Activated T-cell treated with anti-CD3 and anti-CD28 coated beads for 24 hours (primary cell): ENCODE measurements at regions not wholly inside any gene's neighbourhood (a gene's known extent, or its start where the extent isn't known, plus 50 kb on each side); places are given as distances from the start of the nearest gene placed in this dataset.
A peak's percentile ranks its signal among the peaks of the same experiment; 100 is the strongest.

Experiments
- DNase-seq: peaks from one replicate; pipeline ENCODE4 v3.0.0-alpha.2; 2020; ENCODE audit warnings: low read depth

DNA sequence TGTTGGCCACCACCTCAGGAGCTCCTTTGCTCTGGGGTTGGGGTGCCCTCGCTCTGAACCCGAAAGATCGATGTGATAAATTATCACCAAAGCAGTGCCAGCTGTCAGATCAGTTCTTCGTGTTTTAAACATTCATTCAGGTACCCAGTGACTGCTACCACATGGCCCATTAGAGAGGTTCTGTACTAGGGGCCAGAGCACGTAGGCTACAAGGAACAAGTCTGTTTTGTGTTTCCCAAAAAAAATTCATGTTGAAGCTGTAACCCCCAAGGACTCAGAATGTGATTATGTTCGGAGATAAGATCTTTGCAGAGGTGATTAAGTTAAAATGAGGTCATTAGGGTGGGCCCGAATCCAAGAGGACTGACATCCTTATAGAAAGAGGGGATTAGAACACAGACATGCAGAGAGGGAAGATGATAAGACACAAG lies 526.9 kb downstream of the NPHP4 start:
- no peak for DNase-seq

DNA sequence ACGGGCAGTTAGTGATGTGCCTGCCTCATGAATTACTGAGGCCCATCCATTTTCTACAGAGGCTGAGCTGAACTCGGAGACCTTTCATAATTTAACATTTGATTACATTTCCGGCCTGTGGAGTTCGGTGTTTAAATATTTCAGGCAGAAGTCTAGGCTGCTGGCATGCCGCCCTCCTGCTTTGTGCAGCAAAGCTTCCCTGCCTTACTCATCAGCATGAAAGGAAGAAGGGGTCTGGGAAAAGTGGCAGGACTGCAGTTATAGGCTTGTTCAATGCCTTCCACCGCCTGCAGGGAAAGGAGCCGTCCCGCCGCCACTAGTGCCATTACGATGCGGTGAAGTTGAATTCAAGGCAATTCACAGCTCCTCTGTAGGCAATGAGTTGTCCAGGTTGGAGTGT lies 527.9 kb downstream of the NPHP4 start:
- DNase-seq: no peak

DNA sequence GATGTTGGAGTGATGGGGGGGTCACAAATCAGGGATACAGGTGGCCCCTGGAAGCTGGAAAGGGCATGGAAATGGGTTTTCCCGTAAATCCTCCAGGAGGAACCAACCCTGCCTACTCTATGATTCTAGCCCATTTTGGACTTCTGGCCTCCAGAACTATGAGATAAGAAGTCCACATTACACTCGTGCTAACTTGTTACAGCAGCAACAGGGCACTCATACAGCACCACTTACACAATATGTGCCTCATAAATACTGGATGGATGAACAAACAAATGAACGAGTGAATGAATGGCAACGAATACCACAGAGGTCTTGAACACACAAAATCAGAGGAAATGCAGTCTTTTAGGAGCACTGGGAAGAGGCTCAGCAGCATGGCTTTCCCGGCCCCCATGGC lies 531.3 kb downstream of the NPHP4 start:
- DNase-seq: no peak

DNA sequence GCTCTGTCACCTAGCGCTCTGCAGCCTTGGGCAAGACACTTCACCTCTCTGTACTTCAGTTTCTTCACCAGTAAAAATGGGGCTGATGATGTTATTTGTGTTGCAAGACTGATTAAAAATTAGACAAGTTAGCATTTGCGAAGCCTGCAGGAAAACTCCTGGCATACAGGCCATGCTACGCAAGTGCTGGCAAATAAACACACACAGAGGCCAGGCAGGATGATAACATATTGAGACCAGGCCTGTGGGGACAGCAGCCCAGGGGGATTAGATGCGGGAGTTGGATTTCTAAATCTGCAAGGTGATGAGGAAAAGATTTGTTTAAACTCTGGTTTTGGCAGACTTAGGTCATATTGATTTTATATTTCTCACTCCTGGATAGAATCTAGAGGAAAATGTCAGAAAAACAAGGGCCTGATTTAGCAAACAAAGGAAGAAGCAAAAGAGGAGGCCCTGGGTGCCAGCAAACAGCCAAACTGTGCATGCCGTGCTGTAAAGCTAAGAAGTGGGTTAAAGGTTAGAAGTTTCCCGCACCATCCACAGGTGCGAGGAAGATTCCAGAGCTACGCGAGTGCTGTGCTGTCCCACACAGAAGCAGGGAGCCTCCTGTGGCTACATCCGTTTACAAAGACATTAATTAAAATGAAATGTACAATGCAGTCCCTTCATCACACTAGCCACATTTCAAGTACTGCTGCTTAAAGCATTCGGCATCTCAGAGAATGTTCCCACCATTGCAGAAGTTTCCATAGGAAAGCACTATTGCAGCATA lies 532.2 kb downstream of the NPHP4 start:
- no peak for DNase-seq

DNA sequence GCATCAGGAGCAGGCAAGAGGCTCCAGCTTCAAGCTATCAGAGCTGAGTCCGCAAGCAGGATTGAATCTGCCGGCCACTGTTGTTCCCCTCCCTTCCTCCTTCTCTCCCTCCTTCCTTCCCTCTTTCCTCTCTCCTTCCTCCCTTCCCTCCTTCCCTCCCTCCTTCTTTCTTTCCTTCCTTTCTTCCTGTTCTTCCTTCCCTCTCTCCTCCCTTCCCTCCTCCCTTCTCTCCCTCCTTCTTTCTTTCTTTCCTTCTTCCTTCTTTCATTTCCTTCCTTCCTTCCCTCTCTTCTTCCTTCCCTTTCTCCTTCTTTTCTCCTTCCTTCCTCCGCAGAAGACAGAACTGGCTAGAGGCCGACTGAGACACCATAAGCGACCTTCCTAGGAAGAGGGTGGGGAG lies 534.0 kb downstream of the NPHP4 start:
- no peak for DNase-seq

DNA sequence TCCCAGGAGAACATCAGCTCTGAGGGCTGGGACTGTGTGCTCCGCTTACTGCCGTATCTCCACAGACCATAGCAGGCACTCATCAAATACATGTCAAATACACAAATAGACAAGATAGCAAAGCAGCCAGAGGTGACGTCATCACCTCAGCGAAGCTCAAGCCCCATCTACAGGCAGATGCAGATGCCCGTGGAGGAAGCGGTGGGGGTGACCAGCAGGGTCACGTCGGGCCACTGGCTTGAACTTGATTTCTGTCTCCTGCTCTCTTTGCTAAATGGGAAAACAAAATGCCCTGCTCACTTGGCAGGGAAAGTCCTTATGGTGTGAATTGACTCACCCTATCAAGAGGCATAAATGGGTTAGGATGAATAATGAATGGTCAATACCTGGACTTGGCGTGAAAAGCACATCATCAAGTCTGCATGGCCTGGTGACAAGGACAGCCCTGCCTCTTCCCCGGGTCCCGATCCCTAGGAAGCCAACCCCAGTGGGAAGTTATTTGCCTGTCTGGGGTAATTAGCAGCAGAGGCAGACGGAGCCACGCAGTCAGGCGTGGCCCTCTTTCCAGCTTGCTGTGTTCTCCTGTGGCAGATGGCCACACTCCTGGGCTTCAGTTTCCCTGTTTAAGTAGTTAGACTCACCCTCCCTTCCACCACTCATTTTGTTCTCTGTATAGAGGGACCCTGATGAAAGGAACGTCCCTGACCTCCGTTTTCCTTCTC lies 536.0 kb downstream of the NPHP4 start:
- DNase-seq: no peak

DNA sequence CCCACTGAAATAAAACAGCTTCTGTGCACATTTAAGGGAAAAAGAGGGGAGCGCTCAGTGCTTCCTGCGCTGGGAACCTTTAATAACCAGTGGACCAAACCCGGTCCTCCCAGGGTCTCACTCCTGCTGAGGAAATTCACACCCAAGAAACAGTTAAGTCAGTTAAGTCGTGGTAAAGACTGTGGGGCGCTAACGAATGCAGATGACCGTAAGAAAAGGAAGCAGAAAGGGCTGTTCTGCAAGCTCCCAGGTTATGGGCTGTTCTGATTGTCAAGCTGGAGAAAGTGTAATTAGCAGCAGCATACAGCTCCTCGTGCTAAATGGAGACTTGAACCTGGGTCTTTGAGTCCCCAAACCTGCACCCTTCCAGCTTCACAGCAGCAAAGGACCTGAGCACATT lies 536.6 kb downstream of the NPHP4 start:
- DNase-seq: no peak

DNA sequence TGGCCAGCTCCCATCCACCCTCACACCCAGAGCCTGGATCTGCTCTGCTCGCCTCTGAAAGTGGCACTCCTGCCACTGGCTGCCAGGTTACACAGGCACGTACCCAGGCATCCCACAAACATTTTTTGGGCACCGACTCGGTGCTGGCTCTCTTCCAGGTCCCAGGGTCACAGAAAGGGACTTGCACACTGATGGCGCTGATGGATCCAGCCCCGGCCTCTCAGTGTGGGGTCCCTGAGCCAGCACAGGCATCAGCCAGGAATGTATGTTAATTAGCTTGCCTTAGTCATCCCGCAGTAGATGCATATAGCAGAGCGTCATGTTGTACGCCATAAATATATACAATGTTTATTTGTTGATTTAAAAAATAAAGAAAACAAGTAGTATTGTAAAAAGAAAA lies 537.2 kb downstream of the NPHP4 start:
- no peak for DNase-seq

DNA sequence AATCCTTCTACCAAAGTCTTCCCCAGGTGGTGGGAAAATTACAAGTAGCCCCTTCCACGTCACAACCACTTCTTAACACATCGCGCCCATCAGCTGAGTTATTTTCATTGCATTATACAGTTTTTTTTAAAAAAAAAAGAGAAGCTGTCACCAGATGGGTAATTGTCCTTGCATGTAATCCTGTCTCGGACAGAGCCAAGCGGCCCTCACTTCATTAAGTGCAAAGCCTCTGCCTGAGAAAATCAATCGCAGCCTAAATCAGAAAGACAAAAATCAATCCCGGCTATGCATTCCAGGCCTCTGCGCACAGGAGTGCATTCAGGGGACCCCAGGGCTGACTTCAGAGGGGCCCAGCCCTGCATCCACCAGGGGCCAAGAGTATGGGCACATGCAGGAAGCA lies 538.9 kb downstream of the NPHP4 start:
- DNase-seq: no peak

DNA sequence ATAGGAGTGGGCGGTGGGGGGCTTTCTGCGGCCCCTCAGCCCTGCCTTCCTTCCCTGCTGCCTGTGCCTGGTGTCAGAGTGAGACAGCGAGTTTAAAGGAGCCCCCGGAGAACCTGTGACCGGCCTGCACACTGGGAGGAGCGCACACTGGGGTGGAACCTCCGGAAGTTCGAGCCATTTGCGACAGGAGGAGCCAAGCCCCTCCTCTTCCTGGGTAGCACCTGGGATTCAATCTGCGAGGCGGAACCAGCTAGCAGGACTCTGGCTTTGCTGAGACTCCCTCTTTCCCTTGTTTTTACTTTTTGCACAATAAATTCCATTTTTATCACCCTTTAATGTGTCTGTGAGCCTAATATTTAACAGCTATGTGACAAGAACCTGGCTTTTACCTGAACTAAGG lies 540.6 kb downstream of the NPHP4 start:
- no peak for DNase-seq

DNA sequence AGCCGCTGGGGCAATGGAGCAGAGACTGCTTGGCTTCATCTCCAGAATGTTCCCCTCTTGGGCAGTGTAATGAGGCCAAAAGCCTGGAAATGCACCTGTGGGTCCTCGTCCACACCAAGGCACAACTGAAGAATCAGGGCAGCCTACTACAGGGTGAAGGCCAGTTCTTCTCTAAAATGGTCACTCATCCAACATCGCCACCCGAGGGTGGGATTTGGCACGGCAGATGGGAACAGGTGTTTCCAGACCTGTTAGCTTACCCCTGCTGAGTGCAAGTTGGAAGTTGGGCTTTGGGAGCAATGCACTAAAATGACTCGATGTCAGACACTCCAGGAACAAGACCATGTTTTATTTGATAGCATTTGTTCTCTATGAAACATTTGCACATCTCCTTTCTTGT lies 543.7 kb downstream of the NPHP4 start:
- DNase-seq: no peak

DNA sequence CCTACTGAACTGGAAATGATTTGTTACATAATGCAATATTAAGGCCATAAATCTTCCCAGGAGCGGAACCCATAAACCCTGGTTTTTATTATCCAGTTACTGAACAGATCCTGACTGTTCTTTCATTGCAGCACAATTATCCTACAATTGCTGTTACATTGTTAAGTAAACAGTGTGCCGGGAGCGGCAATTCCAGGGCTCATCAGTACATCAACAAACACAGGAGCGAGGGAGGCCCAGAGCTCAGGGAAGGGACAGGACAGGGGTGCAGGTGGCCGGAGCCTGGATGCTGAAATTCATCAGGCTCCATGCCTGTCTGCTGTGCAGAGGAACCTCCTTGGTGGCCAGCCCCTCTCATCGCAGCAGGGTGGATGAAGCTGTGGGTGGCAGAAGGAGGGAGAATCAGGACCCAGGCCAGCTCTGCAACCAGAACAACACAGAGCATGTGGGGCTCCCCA lies 544.7 kb downstream of the NPHP4 start:
- no peak for DNase-seq

DNA sequence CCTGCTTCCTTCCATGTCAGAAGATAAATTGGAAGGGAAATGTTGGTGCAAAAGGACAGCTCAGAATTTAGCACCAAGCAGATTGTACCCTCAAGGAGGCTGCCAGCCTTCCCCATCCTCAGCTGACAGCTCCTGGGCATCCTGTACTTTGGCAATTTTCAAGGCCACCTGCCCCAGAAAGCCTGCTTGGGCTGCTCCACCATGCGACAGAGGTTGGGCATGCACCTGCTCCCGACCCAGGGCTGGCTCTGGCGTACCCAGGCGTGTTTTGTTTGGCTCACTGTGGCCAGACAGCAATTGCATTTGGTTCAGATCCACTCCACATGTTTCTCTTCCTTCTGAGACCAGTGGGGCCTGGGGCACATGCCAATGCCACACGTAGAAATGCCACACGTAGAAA lies 547.8 kb downstream of the NPHP4 start:
- no peak for DNase-seq

DNA sequence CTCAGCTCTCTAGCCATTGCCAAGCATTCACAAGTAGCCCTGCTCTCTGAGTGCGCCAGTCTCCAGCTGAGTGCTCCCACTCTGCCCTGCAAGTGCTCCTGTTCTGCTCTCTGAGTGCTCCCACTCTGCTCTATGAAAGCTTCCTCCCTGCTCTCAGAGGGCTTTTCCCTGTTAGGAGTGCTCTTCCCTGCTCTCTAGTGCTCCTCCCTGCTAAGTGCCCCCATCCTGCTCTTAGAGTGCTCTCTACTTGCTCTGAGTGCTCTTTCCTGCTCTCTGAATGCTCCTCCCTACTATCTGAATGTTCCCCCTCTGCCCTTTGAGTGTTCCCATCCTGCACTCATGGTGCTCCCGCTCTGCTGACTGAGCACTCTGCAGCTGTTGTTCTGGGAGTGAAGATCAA lies 555.4 kb downstream of the NPHP4 start:
- no peak for DNase-seq

DNA sequence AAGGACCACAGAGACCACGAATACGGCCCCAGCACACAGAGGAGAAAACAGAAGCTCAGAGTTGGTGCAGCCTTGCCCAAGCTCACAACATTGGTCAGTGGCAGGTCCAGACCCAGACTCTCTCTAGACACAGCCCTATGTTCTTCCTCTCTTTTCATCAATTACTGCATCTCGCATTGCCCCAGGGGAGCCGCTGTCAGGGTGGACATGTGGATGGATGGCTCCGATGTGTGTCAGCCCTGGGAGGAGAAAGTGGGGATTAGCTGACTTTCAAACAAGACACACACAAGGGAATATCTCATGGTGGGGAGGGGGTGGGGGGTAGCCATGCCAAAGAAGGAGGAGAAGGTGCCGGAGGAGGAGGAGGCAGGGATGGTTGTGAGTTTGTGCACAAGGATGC lies 556.8 kb downstream of the NPHP4 start:
- no peak for DNase-seq

DNA sequence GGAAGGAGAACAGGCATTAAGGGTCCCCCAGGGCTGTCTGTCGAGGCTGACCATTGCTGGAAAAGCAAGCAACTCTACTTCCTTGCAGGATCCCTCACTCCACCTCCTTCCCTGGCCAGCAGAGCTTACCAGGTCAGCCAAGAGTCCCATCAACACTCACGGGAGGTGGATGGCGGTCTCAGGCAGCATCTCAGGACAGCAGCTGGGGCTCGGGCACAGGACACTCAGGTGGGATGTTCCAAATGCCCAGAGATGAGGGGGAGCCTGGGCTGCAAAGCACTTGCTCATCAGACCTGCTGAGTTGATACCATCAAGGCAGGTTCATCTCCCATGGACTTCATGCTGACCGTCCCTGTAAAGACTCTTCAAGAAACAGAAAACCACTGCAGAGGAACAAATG lies 559.8 kb downstream of the NPHP4 start:
- no peak for DNase-seq

DNA sequence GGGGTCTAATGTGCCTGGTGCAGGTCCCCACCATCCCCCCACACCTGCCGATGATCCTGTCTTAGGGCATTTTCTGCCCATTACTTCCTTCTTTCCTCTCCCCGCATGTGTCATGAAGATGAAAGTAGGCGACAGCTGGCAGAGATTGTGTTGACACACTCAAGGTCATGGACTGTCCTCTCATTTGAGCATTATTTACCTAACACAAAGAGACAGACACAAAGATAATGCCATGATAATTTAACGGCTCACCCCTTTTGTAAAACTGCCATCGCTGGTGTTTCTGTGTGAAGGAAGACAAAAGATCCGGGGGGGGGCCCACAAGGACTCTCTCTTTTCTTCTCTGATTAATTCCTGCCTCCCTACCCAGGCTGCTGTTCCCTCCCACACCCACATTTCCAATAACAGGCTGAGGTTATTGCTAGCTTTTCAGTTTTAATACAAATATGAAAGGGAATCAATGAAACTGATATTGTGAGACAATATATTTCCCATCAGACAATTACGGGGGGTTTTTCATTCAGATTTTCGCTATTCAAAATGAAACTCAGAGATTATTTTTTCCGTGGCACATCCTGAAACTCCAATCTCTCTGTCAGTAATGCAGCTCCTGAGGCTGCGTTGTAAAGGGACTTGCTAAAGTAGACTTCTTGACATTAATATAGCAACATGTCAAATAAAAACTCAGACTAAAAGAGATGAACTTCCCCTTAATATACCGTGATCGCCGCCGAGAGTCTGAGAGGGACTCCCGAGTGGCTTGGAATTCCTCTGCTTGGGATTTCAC lies 561.1 kb downstream of the NPHP4 start:
- no peak for DNase-seq

DNA sequence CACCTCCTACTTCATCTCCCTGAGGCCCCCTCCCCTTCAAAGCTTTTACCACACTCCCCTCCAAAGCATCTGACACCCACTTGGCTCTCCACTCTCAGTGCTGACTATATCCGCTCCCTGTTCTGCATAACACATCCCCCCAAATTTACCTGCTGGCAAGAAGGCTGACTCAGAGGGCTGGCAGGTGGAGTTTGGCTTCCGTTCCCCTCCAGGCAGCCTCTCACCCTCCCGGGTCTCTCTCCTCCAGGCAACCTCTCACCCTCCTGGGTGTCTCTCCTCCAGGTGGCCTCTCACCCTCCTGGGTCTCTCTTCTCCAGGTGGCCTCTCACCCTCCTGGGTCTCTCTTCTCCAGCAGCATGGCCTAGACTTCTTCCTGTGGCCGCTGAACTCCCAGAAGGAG lies 562.1 kb downstream of the NPHP4 start:
- no peak for DNase-seq

DNA sequence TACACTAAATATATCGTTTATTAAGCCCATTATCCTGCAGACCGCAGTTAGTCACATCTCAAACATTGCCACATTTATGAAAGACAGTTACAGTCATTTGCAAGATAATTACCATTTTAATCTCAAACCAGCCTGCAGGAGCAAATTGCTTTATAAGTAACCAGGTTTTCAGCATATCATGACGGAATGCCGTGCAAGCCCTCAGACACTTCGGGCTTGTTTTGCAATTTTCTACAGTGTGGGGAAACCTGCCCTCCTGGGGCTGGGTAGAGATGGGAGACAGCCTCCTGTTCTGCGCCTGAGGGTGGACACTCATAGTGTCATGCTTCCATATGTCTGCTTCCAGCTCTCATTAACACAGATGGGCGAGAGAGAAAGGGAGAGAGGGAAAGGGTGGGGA lies 563.9 kb downstream of the NPHP4 start:
- no peak for DNase-seq

DNA sequence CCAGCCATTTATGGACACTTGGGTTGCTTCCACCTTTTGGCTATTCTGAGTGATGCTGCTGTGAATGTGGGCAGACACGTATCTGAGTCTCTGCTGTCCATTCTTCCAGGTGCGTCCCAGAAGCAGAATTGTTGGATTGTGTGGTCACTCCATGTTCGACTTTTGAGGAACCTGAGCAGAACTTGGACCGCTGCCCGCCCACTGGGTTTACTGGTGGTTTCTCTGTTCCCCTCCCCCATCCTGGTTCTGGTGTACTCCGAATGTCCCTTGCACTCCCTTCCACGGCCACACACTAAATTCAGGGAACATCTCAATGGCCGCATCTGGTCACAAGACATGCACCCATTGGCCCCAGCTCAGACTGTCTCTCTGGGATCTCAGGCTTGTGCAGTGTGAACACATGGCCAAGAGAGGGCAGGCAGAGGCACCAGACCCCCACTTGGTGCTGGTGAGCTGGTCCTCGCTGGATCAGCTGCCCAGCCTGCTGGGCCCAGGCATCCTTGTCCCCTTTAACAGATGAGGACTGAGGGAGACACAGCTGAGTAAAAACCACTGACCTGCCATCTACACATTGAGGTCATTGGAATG lies 565.1 kb downstream of the NPHP4 start:
- no peak for DNase-seq

DNA sequence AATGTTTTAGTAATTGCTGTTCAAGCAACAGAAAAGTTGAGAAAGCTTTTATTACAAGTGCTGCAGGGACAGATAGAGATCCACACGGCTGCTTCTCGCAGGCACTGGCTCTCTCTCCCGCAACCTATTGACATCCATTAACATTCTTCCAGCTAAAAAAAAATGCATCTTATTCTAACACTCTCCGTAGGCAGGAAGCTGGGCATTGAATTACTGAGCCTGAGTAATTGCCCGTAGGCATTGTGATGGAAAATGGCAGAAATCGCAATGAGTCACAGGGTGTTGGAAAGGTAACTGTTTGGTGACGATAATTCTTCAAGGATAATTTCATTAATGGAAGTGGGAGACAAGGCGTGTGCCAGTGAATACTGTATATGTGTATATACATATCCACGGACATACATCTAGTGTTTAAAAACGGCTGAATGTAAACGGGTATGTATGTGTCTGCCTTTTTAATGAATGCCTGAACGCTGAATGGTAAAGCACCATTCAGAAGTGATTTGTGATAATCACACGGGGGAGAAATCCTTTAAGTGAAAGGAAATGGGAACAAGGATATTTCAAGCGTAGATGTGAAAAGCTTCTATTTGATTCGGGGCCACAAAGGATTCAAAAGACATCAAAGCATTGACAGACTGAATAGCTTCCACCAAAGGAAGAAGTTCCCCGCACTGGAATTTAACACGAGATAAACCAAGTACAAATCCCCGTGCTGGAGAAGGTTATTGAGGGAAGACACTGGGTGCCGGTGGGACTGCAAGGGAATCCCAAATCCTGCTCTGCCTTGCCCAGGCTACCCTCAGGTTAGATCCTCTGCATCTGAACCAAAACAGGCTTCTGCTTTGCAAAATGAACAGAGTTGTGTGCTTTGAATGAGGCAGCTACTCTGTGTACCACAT lies 567.2 kb downstream of the NPHP4 start:
- DNase-seq: no peak

DNA sequence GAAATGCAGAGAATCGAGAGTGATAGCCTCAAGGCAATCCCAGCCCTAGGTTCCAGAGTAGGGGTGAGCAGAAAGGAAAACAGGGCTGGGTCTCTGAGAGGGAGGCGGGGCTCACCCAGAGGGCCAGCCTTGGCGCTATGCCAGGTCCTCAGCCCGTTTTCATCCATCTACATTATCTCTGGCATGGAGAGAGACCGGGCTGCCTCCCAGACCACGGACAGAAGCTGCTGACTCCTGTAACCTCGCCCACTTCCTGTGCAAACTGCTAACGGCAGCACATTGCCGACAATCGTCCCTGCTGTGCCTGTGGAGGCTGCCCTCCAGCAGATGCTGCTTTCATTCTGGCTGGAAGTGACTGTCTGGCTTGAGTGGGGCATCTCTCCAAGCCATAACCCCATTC lies 569.1 kb downstream of the NPHP4 start:
- peak; percentile 9 for DNase-seq
